ENCODE measurements at regions not wholly inside any gene's neighbourhood (a gene's known extent, or its start where the extent isn't known, plus 50 kb on each side); places are given as distances from the start of the nearest gene placed in this dataset.

DNA sequence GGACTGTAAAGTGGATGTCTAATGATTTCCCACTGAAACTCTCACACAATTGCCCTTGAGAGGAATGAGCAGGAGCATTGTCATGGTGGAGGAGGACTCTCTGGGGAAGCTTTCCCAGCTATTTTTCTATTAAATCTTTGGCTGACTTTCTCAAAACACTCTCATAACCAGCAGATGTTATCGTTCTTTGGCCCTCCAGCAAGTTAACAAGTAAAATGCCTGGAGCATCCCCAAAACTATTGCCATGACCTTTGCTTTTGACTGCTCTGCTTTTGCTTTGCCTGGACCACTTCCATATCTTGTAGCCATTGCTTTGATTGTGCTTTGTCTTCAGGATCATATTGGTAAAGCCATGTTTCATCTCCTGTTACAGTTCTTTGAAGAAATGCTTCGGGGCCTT is 120.2 kb upstream of the PDE5A start:
- DNase-seq (ENCODE audit: low read depth), result peak; percentile 29

- DNase-seq (ENCODE audit: low read depth), result no peak
These were observed 118.3 kb upstream of the PDE5A start for GRCh38 chr4:119746951-119747350.

DNA sequence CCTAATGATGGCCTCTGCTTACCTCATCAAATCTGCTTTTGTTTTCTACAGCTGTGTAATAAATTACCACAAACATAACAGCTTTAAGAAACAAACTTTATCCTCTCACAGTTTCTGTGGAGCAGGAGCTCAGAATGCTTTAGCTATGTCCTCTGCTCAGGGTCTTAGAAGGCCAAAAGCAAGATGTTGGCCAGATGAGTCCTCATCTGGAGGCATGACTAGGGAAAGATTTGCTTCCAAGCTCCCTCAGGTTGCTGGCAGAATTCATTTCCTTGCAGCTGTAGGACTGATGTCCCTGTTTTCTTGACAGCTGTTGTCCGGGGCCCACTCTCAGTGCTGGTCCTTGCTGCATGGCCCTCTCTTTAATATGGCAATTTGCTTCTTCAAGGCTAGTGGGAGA is 116.7 kb upstream of the PDE5A start:
- DNase-seq (ENCODE audit: low read depth), result peak; percentile 26

DNA sequence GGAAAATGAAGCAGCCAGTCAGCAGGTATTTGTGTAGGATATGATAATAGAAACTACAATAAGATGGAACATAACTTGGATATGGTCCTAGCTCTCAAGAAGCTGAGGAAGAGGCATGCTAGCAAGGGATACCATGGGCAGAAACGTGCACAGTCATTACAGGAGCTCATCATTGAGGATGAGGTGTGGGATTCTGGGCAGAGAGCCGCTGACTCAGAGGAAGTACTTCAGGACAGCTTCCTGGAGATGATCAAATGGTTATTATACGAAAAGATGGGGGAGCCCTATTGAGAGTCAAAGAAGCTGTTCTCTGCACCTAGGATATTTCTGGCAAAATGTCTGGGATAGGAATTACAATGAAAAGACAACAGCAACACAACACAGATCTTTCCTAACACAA is 116.0 kb upstream of the PDE5A start:
- DNase-seq (ENCODE audit: low read depth), result no peak

- DNase-seq (ENCODE audit: low read depth), result no peak
These were observed 115.0 kb upstream of the PDE5A start for GRCh38 chr4:119743644-119744043.

DNA sequence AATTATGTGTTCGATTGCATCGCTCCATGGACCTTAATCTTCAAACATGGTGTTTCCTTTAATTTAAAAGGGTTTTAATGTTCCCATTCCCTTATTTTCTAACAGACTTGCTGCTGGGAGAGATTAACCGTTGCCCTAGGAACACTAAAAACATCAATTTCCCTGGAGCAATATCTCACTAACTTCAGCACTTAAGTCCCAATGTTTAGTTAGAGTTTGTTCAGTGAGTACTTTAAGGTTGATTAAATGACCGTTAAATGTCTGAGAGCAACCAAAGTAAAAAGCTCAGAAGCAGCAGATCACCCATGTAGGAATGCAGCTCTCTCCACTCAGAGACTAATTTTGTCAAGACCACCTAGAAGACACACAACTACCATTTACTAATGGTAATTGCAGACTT is 111.2 kb upstream of the PDE5A start:
- peak; percentile 28 for DNase-seq (ENCODE audit: low read depth)

DNA sequence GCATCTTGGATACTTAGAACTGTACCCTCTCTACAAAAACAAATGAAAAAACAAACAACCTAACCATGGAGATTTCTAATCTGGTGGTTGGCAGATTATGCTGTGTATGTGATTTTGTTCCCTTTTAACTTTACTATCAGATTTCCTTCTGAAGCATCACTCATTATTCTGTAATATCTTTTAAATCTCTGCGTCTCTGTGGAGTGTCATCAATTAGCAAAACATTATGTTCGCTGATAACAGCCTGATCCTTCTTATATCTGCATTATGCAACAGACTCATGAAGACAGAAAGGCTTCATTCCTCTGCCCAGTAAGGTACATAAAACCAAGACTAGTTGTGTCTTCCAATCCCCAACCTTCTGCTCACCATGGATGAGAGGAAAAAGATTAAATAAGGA is 110.3 kb upstream of the PDE5A start:
- no peak for DNase-seq (ENCODE audit: low read depth)

GRCh38 chr4:119736559-119736958 is 108.0 kb upstream of the PDE5A start:
- no peak for DNase-seq (ENCODE audit: low read depth)

- no peak for DNase-seq (ENCODE audit: low read depth)
These were observed 106.6 kb upstream of the PDE5A start for GRCh38 chr4:119735165-119735651.

- DNase-seq (ENCODE audit: low read depth), result no peak
These were observed 104.8 kb upstream of the PDE5A start for GRCh38 chr4:119733431-119733830.

DNA sequence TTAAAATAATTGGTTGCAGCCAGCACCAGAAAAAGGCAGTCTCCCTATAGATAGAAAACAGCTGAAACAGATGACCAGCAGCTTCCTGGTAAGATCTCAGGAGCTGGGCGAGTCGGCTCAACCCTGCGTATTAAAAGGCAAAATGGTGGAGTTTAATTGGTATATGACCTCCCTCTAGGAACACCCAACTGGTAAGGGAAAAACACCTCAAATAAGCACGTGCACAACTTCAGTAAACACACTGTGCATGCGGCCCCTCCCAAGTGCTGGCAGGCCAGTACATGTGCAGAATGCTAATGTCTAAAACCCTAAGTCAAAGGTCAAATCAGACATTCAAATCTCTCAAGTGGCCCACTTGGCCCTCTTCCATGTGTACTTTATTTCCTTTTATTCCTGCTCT is 103.2 kb upstream of the PDE5A start:
- DNase-seq (ENCODE audit: low read depth), result no peak

GRCh38 chr4:119731146-119731742 is 102.6 kb upstream of the PDE5A start:
- no peak for DNase-seq (ENCODE audit: low read depth)

DNA sequence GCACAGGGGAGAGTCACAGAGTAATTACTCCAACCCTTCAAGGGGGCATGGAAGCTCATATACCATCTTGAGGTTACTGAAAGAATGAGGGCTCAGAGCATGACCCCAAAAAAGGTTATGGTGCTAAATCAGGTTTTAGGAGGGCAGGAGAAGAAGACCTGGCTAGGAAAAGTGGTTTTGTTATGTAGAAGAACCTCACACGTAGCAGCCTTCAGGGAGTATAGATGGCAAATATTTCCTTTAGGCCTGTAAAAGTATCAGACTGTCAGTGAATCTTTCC is 102.0 kb upstream of the PDE5A start:
- DNase-seq (ENCODE audit: low read depth), result no peak

GRCh38 chr4:119729835-119730670 is 101.4 kb upstream of the PDE5A start:
- no peak for DNase-seq (ENCODE audit: low read depth)

GRCh38 chr4:119728692-119729593 is 100.3 kb upstream of the PDE5A start:
- DNase-seq (ENCODE audit: low read depth), result no peak

GRCh38 chr4:119728185-119728584 is 99.6 kb upstream of the PDE5A start:
- no peak for DNase-seq (ENCODE audit: low read depth)

GRCh38 chr4:119726505-119726904 is 97.9 kb upstream of the PDE5A start:
- no peak for DNase-seq (ENCODE audit: low read depth)

DNA sequence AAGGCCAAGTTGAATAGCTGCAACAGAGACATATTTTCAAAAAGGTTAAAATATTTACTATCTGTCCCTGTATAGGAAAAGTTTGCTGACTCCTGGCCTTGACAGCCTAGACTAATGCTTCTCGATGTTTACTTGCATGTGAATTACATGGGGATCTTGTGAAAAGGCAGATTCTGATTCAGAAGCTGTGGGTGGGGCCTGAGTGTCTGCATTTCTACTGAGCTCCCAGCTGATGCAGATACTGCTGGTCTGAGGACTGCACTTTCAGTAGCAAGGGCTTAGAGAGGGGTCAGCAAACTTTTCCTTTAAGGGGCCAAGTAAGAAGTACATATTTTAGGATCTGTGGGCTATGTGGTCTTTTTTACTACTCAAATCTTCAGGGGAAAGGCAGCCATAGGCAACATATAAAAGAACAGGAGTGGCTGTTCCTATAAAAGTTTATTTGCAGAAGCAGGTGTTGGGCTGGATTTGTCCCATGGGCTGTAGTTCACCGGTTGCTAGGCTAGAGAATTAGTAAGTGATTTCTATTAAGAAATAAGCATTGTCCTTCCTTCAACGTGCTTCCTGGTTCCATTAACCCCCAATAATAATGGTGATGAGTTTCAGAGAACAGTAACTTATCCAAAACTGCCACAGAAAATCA is 97.2 kb upstream of the PDE5A start:
- no peak for DNase-seq (ENCODE audit: low read depth)

GRCh38 chr4:119725011-119725410 is 96.4 kb upstream of the PDE5A start:
- no peak for DNase-seq (ENCODE audit: low read depth)

GRCh38 chr4:119722670-119723069 is 94.1 kb upstream of the PDE5A start:
- DNase-seq (ENCODE audit: low read depth), result no peak

- no peak for DNase-seq (ENCODE audit: low read depth)
These were observed 93.3 kb upstream of the PDE5A start for GRCh38 chr4:119721878-119722277.

Measured in forelimb muscle (tissue), 1 donor.